HG03520 (cell line): ENCODE measurements at regions not wholly inside any gene's neighbourhood (a gene's known extent, or its start where the extent isn't known, plus 50 kb on each side); places are given as distances from the start of the nearest gene placed in this dataset.
"Not testable (repeated sequence)": the region's sequence is repeated elsewhere in the genome, so short reads cannot be mapped to it uniquely, and the experiment has no call there.

Source experiments
- ATAC-seq: cut with Tn5 transposase; IDR thresholded peaks from one replicate; pipeline ENCODE4 v1.9.1; 2021; ENCODE audit warnings: mild to moderate bottlenecking, moderate library complexity; ENCODE audit not compliant: unreplicated experiment

DNA sequence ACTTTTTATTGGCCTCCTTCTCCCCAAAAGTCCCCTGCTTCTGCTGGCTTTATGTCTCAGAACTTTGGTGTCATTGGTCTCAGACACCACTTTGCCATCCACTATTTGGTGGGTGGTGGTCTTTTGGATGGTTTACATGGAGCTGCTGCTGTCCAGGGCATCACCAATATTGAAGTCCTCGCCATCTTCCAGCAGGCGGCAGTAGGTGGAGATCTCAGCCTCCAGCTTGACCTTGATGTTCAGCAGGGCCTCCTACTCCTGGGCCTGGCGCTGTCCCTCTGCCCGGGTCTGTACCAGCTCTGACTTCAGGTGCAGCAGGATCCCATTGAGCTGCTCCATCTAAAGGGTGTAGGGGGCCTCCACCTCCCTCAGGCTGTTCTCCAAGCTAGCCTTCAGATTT lies 148.4 kb upstream of the FOXA2 start:
- ATAC-seq, result no peak

DNA sequence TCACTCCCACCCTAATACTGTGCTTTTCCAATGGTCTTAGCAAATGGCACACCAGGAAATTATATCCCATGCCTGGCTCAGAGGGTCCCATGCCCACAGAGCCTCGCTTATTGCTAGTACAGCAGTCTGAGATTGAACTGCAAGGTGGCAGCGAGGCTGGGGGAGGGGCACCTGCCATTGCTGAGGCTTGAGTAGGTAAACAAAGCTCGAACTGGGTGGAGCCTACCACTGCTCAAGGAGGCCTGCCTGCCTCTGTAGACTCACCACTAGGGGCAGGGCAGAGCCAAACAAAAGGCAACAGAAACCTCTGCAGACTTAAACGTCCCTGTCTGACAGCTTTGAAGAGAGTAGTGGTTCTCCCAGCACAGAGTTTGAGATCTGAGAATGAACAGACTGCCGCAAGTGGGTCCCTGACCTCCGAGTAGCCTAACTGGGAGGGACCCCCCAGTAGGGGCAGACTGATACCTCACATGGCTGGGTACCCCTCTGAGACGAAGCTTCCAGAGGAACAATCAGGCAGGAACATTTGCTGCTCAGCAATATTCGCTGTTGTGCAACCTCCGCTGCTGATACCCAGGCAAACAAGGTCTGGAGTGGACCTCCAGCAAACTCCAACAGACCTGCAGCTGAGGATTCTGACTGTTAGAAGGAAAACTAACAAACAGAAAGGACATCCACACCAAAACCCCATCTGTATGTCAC lies 150.7 kb upstream of the FOXA2 start:
- not testable (repeated sequence) for ATAC-seq

- no peak for ATAC-seq
These were observed 156.5 kb upstream of the FOXA2 start for GRCh38 chr20:22740829-22741228.

GRCh38 chr20:22744341-22745193 lies 160.2 kb upstream of the FOXA2 start:
- ATAC-seq, result no peak

- no peak for ATAC-seq
These were observed 160.8 kb upstream of the FOXA2 start for GRCh38 chr20:22745194-22745500.

DNA sequence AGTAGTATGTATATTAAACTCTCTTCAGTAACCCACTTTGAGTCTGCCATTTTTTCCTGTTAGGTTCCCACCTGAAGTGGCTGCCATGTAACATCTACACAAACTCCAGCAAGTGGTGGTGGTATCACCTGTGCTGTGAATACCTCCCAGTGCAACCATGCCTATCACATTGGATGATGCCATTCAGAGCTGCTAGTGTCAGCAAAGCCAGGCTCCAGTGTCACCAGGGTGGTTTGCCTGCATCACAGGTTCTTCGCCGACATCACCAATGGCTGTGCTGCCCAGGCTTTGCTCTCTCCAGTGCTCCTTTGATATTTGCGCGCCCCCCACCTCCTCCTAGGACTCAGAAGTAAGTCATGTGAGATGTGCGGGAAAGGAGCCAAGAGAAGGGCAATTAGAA lies 162.6 kb upstream of the FOXA2 start:
- no peak for ATAC-seq

- ATAC-seq, result no peak
These were observed 168.0 kb upstream of the FOXA2 start for GRCh38 chr20:22752324-22752723.

- no peak for ATAC-seq
These were observed 173.2 kb upstream of the FOXA2 start for GRCh38 chr20:22757424-22758183.

- ATAC-seq, result no peak
These were observed 174.4 kb upstream of the FOXA2 start for GRCh38 chr20:22758815-22759214.

GRCh38 chr20:22762576-22763256 lies 178.3 kb upstream of the FOXA2 start:
- no peak for ATAC-seq

- ATAC-seq, result no peak
These were observed 179.0 kb upstream of the FOXA2 start for GRCh38 chr20:22763257-22763906.

GRCh38 chr20:22768266-22769178 lies 184.2 kb upstream of the FOXA2 start:
- no peak for ATAC-seq

- ATAC-seq, result no peak
These were observed 185.9 kb upstream of the FOXA2 start for GRCh38 chr20:22770241-22770800.

GRCh38 chr20:22771706-22772105 lies 187.3 kb upstream of the FOXA2 start:
- ATAC-seq, result no peak

- no peak for ATAC-seq
These were observed 189.0 kb upstream of the FOXA2 start for GRCh38 chr20:22773344-22773743.

DNA sequence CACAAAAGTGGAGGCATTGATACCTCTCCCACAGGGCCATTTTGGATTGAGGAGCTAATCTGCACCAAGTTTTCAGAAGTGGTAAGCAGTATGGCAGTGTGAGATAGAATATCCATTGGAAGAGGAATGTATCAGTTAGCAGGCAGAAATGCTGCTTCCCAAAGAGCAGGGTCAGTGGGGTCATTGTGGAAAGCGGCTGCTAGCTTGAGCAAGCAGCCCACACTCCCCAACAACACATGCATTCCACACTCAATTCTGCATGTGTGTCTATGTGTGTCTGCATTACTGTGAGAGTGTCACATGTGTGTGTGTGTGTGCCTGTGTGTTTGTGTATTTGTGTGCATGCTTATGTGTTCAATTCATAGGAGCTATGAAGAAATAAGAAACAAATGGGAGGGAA lies 190.9 kb upstream of the FOXA2 start:
- ATAC-seq, result no peak

- no peak for ATAC-seq
These were observed 191.3 kb upstream of the FOXA2 start for GRCh38 chr20:22775671-22776139.

DNA sequence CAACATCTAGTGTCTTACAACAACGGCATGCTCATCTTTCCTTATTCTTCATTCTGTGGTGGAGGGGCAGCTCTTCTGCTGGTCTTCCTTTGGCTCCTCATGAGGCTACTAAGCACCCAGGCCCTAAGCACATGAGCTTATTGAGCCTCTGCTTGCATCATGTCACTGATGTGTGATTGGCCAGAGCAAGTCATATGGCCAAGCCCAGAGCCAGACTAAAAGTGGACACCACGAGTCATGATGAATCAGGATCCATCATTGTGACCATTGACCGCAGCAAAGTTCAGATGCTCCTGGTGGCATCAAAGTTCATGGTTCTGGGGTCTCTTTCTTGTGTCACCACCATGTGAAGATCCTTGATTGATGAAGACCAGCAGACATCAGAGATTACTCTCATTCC lies 192.0 kb upstream of the FOXA2 start:
- no peak for ATAC-seq

GRCh38 chr20:22779878-22780277 lies 195.5 kb upstream of the FOXA2 start:
- ATAC-seq, result no peak
